NT2/D1 (cell line): ENCODE measurements at regions not wholly inside any gene's neighbourhood (a gene's known extent, or its start where the extent isn't known, plus 50 kb on each side); places are given as distances from the start of the nearest gene placed in this dataset.

Experiments
- YY1 ChIP-seq: IDR thresholded peaks from 2 replicates; pipeline ENCODE4 v1.6.1; 2011; ENCODE audit not compliant: insufficient read length, insufficient read depth
- ZNF274 ChIP-seq: IDR thresholded peaks from 2 replicates; pipeline ENCODE4 v1.6.1; 2011; ENCODE audit warnings: mild to moderate bottlenecking, low read depth, low read length

- TF ChIP-seq ZNF274 (no peak), YY1 (no peak)
Observed at GRCh38 chr2:129709956-129710598, 269.4 kb upstream of the RAB6C start.
